T-cell (primary cell): ENCODE measurements at regions not wholly inside any gene's neighbourhood (a gene's known extent, or its start where the extent isn't known, plus 50 kb on each side); places are given as distances from the start of the nearest gene placed in this dataset.

ENCODE experiments used
- ATAC-seq, 4 experiments: fragments of 200-7000 bp in 3 of 4; fragments of 150-1000 bp in 1 of 4; cut with Tn5 transposase; replicated peaks in 1 of 4; 1 replicate in 3 of 4; 2 replicates in 1 of 4; pipeline ENCODE4 v1.10.0; 2021; ENCODE audit warnings: moderate library complexity in 3 of 4, mild to moderate bottlenecking in 2 of 4, moderate number of reproducible peaks in 1 of 4
- CTCF ChIA-PET, 2 donors: fragments of 300-600 bp; sonication (Branson Sonifier 250); formaldehyde crosslinking; loops; one replicate each; lab custom pipeline; 2022; ENCODE audit warnings: antibody characterized with exemption in 2 of 2; lab: Charles Lee
- POLR2A ChIA-PET, 2 donors: fragments of 300-600 bp; sonication (Branson Sonifier 250); formaldehyde crosslinking; loops; one replicate each; lab custom pipeline; 2022; ENCODE audit warnings: antibody characterized with exemption in 2 of 2; lab: Charles Lee
- DNase-seq, 35 experiments: peaks; one replicate each; pipeline versions ENCODE4 v3.0.0 to v3.0.0-alpha.2; 2013 to 2023
- H3K27ac ChIP-seq: one replicate; pipeline ENCODE4 v1.5.1; 2013; ENCODE audit warnings: low read length
- H3K27me3 ChIP-seq, 2 experiments: replicated peaks in 1 of 2; 1 replicate in 1 of 2; 2 replicates in 1 of 2; pipeline versions ENCODE4 v1.6.1 to v1.7.0; 2013; ENCODE audit warnings: low read length in 1 of 2, mixed read lengths in 1 of 2; ENCODE audit not compliant: control insufficient read depth in 2 of 2, insufficient read depth in 2 of 2; ENCODE audit errors: extremely low read depth in 1 of 2
- H3K36me3 ChIP-seq, 2 donors: 1 replicate in 1 of 2; 2 replicates in 1 of 2; pipeline versions ENCODE4 v1.6.1 to v1.7.0; 2013; ENCODE audit warnings: low read length in 1 of 2; ENCODE audit not compliant: control insufficient read depth in 2 of 2, insufficient read depth in 1 of 2; ENCODE audit errors: extremely low read depth in 1 of 2
- H3K4me1 ChIP-seq, 2 experiments: 1 replicate in 1 of 2; 2 replicates in 1 of 2; pipeline versions ENCODE4 v1.6.1 to v1.7.0; 2013; ENCODE audit warnings: low read length in 2 of 2, mixed read lengths in 1 of 2; ENCODE audit not compliant: insufficient read depth in 2 of 2, control insufficient read depth in 1 of 2; ENCODE audit errors: extremely low read depth in 1 of 2
- H3K4me3 ChIP-seq, 2 donors: 1 replicate in 1 of 2; 2 replicates in 1 of 2; pipeline versions ENCODE4 v1.5.1 to v1.7.0; 2013; ENCODE audit warnings: mild to moderate bottlenecking in 2 of 2, low read length in 1 of 2, moderate library complexity in 1 of 2; ENCODE audit not compliant: control insufficient read depth in 1 of 2; ENCODE audit errors: extremely low read depth in 1 of 2
- H3K9me3 ChIP-seq: 2 replicates; pipeline ENCODE4 v1.7.0; 2013
- H3K27ac Mint-ChIP-seq, 2 donors: one replicate each; pipeline ENCODE4 v1.8.0; 2020 to 2021; ENCODE audit warnings: mild to moderate bottlenecking in 2 of 2, mixed read lengths in 2 of 2
- H3K27me3 Mint-ChIP-seq, 2 donors: one replicate each; pipeline ENCODE4 v1.8.0; 2021 to 2022; ENCODE audit warnings: mixed read lengths in 2 of 2
- H3K36me3 Mint-ChIP-seq: one replicate; pipeline ENCODE4 v1.8.0; 2021; ENCODE audit warnings: mixed read lengths
- H3K4me1 Mint-ChIP-seq, 3 donors: one replicate each; pipeline ENCODE4 v1.8.0; 2020 to 2022; ENCODE audit warnings: mixed read lengths in 3 of 3, mild to moderate bottlenecking in 1 of 3
- H3K4me3 Mint-ChIP-seq, 3 donors: one replicate each; pipeline ENCODE4 v1.8.0; 2020 to 2022; ENCODE audit warnings: mild to moderate bottlenecking in 3 of 3, mixed read lengths in 3 of 3, moderate library complexity in 3 of 3
- H3K9me3 Mint-ChIP-seq, 3 donors: one replicate each; pipeline ENCODE4 v1.8.0; 2020 to 2022; ENCODE audit warnings: mixed read lengths in 3 of 3
- WGBS: methylation state at CpG from one replicate; pipeline ENCODE4 v1.1.5; 2013; ENCODE audit warnings: missing lambda C conversion rate; ENCODE audit not compliant: insufficient coverage; 5-methylcytosine and 5-hydroxymethylcytosine counted together

- no peak overlapping the region for H3K4me3 ChIP-seq
- Mint-ChIP-seq H3K27me3 (peaks cover 7 to 17% of the 10 kb centered on the region in 2 donors), H3K4me3 (no peak overlapping the region), H3K9me3 (no peaks in the 10 kb centered on the region), H3K4me1 (no peaks in the 10 kb centered on the region), H3K27ac (no peak overlapping the region), H3K36me3 (no peaks in the 10 kb centered on the region)
- ATAC-seq (no peak), DNase-seq (no peak)
- H3K36me3 ChIP-seq = no peaks in the 10 kb centered on the region
- no peak overlapping the region for H3K27ac ChIP-seq
- CTCF ChIA-PET = no interaction called here
- POLR2A ChIA-PET = no interaction called here
- no peaks in the 10 kb centered on the region for H3K4me1 ChIP-seq
- WGBS = 83% methylated on average over 10 of the region's 12 CpGs
- no peaks in the 10 kb centered on the region for H3K9me3 ChIP-seq
- H3K27me3 ChIP-seq = peaks cover 0 to 18% of the 10 kb centered on the region in 2 experiments
Measured at GRCh38 chr2:238790833-238791230, 57.1 kb upstream of the TWIST2 start.

DNA sequence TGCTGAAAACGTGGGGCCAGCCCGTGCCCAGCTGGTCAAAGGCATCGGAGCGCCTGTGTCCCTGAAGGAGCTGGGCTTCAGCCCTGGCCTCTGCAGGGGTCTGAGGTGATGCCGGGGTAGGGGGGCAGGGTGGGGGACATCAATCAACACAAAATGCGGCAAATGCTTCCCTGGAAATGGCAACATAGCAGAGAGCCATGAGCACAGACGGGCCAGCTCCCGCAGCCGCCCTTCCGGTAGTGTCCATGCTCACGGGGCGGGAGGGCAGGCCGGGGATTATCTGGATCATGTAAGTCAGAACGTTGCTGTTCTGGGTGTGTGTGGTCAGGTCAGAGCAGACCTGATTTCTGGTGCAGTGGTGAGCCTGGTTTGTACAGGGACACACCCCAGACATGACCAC lies 56.5 kb upstream of the TWIST2 start:
- Mint-ChIP-seq H3K9me3 (no peaks in the 10 kb centered on the region), H3K4me1 (no peaks in the 10 kb centered on the region), H3K4me3 (no peak overlapping the region), H3K36me3 (no peaks in the 10 kb centered on the region), H3K27me3 (peaks cover 4 to 17% of the 10 kb centered on the region in 2 donors), H3K27ac (no peak overlapping the region)
- no peaks in the 10 kb centered on the region for H3K4me1 ChIP-seq
- ChIA-PET CTCF (no interaction called here), POLR2A (no interaction called here)
- no peak overlapping the region for H3K27ac ChIP-seq
- no peak for ATAC-seq
- H3K36me3 ChIP-seq = no peaks in the 10 kb centered on the region
- peaks cover 0 to 17% of the 10 kb centered on the region in 2 experiments for H3K27me3 ChIP-seq
- no peak overlapping the region for H3K4me3 ChIP-seq
- 89% methylated on average over 9 of the region's 14 CpGs for WGBS
- DNase-seq = no peak
- no peaks in the 10 kb centered on the region for H3K9me3 ChIP-seq

- Mint-ChIP-seq H3K9me3 (no peaks in the 10 kb centered on the region), H3K4me3 (no peak overlapping the region), H3K27ac (no peak overlapping the region), H3K27me3 (peaks cover 14 to 29% of the 10 kb centered on the region in 2 donors), H3K4me1 (no peaks in the 10 kb centered on the region), H3K36me3 (no peaks in the 10 kb centered on the region)
- Histone ChIP-seq H3K27ac (no peak overlapping the region), H3K4me3 (no peak overlapping the region), H3K27me3 (peaks cover 0 to 18% of the 10 kb centered on the region in 2 experiments), H3K4me1 (no peaks in the 10 kb centered on the region), H3K36me3 (no peaks in the 10 kb centered on the region), H3K9me3 (no peaks in the 10 kb centered on the region)
- DNase-seq (no peak), ATAC-seq (no peak)
- ChIA-PET POLR2A (no interaction called here), CTCF (no interaction called here)
- no CpG with 5 or more reads among the region's 5 CpGs for WGBS
Measured at GRCh38 chr2:238793306-238793705, 54.6 kb upstream of the TWIST2 start.

DNA sequence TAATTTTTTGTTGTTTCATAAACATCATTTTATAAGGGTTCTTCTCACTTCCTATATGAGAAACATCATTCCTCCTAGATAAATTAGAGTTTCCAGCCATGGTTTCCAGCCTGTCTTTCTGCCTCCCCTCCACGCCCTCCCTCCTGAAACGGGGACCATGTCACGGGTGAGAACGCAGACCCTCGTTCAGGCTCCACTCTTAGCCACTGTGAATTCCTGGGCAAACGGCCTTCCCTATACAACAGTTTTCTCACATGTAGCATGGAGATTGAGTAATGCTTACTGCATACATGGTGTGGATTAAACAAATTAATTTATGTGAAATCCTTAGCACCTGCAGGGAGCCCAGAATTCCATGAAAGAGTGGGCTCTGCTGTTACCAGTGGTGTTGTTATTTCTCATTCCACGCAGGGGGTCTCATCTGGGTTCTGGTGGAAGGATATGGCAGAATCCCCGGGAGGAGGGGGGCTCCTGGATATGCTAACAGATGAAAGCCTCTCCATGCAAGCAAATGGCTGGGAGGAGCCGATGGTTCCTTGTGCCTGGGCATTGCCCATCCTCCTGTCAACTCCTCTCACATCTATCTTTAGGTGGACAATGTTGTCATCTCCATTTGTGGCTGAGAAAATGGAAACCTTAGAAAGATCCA lies 54.0 kb upstream of the TWIST2 start:
- DNase-seq (no peak), ATAC-seq (no peak)
- H3K4me3 ChIP-seq = no peak overlapping the region
- peaks cover 14 to 33% of the 10 kb centered on the region in 2 donors for H3K27me3 Mint-ChIP-seq
- no peaks in the 10 kb centered on the region for H3K36me3 ChIP-seq
- POLR2A ChIA-PET = no interaction called here
- no peaks in the 10 kb centered on the region for H3K9me3 Mint-ChIP-seq
- H3K36me3 Mint-ChIP-seq = no peaks in the 10 kb centered on the region
- H3K27me3 ChIP-seq = peaks cover 0 to 18% of the 10 kb centered on the region in 2 experiments
- no peaks in the 10 kb centered on the region for H3K4me1 ChIP-seq
- no peak overlapping the region for H3K4me3 Mint-ChIP-seq
- no peaks in the 10 kb centered on the region for H3K4me1 Mint-ChIP-seq
- no peak overlapping the region for H3K27ac Mint-ChIP-seq
- no peaks in the 10 kb centered on the region for H3K9me3 ChIP-seq
- CTCF ChIA-PET = no interaction called here
- no peak overlapping the region for H3K27ac ChIP-seq
- 100% methylated on average over 1 of the region's 9 CpGs for WGBS

DNA sequence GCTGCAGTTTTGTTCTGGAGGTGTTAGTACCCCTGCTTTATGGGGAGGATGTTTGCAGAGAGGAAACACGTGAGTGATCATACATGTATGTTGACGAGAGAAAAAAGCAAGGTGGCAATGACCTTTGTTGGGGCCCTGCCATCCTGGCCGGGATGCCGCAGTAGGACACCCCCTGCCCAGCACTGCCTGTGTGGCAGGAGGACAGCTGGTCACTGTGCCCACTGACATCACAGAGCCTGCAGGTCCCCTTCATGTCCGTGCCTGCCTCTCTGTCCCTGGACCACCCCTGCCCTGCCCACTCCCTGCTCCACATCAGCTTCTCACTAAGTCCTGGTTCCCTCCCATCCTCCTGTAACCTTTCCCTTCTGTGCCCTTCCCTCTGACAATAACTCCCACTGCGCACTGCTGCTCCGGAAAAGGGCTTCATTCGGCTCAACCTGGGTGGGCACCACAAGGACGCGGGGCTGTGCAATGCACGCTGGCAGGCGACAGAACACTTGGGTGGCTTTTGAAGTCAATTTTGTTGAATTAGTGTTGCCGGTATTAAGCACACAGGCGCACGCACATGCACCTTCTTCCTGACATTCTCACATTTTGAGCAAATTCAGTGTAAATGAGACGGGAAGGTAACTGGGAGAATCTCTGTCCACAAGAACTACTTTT lies 51.5 kb upstream of the TWIST2 start:
- Histone ChIP-seq H3K4me1 (no peaks in the 10 kb centered on the region), H3K36me3 (no peaks in the 10 kb centered on the region), H3K27me3 (peaks cover 0 to 17% of the 10 kb centered on the region in 2 experiments), H3K27ac (no peak overlapping the region), H3K4me3 (no peak overlapping the region), H3K9me3 (no peaks in the 10 kb centered on the region)
- H3K27ac Mint-ChIP-seq = no peak overlapping the region
- ChIA-PET CTCF (no interaction called here), POLR2A (no interaction called here)
- no peak overlapping the region for H3K4me3 Mint-ChIP-seq
- no peaks in the 10 kb centered on the region for H3K9me3 Mint-ChIP-seq
- DNase-seq (no peak), ATAC-seq (no peak)
- no peaks in the 10 kb centered on the region for H3K36me3 Mint-ChIP-seq
- H3K4me1 Mint-ChIP-seq = no peaks in the 10 kb centered on the region
- WGBS = 89% methylated on average over 11 of the region's 16 CpGs
- peaks cover 15 to 38% of the 10 kb centered on the region in 2 donors for H3K27me3 Mint-ChIP-seq

GRCh38 chr2:238797537-238797936 lies 50.3 kb upstream of the TWIST2 start:
- Mint-ChIP-seq H3K4me3 (no peak overlapping the region), H3K36me3 (no peaks in the 10 kb centered on the region), H3K4me1 (no peaks in the 10 kb centered on the region), H3K9me3 (no peaks in the 10 kb centered on the region), H3K27ac (no peak overlapping the region), H3K27me3 (peaks cover 21 to 43% of the 10 kb centered on the region in 2 donors)
- ATAC-seq (no peak), DNase-seq (no peak)
- H3K27ac ChIP-seq = no peak overlapping the region
- H3K27me3 ChIP-seq = peaks cover 0 to 18% of the 10 kb centered on the region in 2 experiments
- POLR2A ChIA-PET = no interaction called here
- H3K4me3 ChIP-seq = no peak overlapping the region
- no peaks in the 10 kb centered on the region for H3K36me3 ChIP-seq
- no peaks in the 10 kb centered on the region for H3K4me1 ChIP-seq
- no peaks in the 10 kb centered on the region for H3K9me3 ChIP-seq
- CTCF ChIA-PET = no interaction called here
- WGBS = 81% methylated on average over 4 of the region's 8 CpGs
